ENCODE measurements at regions not wholly inside any gene's neighbourhood (a gene's known extent, or its start where the extent isn't known, plus 50 kb on each side); places are given as distances from the start of the nearest gene placed in this dataset.
"Not testable (repeated sequence)": the region's sequence is repeated elsewhere in the genome, so short reads cannot be mapped to it uniquely, and the experiment has no call there.

DNA sequence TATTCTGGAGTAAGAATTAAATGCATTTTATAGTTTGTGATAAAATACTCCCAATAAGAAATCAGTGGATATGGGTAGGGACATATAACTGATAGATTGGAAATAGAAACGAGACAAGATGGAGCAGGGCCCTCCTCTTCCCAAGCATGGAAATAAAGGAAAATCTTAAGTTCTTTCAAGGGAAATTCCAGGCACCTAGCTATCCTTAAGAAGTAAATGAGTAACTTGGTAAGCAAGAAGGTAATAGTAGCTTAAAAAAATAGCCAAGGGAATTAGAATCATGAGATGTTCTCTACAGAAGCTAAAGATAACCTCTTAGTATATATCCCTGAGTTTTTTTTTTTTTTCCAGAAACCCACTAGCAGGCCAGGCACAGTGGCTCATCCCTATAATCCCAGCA lies 105.5 kb upstream of the FAM3C start:
- TF ChIP-seq, protein P1, sequence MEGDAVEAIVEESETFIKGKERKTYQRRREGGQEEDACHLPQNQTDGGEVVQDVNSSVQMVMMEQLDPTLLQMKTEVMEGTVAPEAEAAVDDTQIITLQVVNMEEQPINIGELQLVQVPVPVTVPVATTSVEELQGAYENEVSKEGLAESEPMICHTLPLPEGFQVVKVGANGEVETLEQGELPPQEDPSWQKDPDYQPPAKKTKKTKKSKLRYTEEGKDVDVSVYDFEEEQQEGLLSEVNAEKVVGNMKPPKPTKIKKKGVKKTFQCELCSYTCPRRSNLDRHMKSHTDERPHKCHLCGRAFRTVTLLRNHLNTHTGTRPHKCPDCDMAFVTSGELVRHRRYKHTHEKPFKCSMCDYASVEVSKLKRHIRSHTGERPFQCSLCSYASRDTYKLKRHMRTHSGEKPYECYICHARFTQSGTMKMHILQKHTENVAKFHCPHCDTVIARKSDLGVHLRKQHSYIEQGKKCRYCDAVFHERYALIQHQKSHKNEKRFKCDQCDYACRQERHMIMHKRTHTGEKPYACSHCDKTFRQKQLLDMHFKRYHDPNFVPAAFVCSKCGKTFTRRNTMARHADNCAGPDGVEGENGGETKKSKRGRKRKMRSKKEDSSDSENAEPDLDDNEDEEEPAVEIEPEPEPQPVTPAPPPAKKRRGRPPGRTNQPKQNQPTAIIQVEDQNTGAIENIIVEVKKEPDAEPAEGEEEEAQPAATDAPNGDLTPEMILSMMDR (IDR thresholded peaks at IDR 0.05; ENCODE audit: unreplicated experiment), result no peak
- Mint-ChIP-seq H3K27me3 (ENCODE audit: unreplicated experiment) (peaks cover 2% of the 10 kb centered on the region), H3K4me1 (ENCODE audit: unreplicated experiment) (no peaks in the 10 kb centered on the region), H3K27ac (ENCODE audit: unreplicated experiment) (no peak overlapping the region), H3K36me3 (ENCODE audit: low read depth, unreplicated experiment) (peaks cover 17% of the 10 kb centered on the region), H3K4me3 (ENCODE audit: unreplicated experiment) (no peak overlapping the region), H3K9me3 (ENCODE audit: unreplicated experiment) (peaks cover 9% of the 10 kb centered on the region)
- no peak for DNase-seq (ENCODE audit: low spot score)

DNA sequence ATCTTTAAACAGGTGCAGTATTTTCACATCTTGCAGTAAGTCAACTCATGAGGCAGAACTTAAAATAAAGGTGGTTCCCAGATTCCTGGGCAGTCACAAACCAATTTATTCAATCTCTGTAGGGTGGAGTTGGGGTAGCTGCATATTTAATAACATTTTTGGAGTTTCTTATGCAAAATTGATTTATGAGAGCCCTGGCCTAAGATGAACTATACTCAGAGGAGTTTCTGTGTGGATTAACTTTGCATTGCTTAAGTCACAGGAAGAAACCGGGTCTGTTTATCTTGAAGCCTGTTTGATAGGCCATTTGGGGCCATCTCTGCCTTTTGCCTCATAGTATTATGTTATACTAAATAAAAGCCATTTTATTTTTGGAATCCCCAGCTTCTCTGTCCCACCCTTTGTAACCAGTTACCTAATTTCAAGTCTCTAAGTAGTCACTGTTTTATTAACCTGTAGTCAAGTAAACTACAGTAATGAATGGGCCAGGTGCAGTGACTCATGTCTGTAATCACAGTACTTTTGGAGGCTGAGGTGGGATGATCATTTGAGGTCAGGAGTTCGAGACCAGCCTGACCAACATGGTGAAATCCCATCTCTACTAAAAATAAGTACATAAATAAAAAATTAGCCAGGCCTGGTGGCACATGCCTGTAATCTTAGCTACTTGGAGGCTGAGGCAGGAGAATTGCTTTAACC lies 104.4 kb upstream of the FAM3C start:
- TF ChIP-seq, protein P1 (IDR thresholded peaks at IDR 0.05; ENCODE audit: unreplicated experiment), result no peak
- Mint-ChIP-seq H3K4me1 (ENCODE audit: unreplicated experiment) (no peaks in the 10 kb centered on the region), H3K4me3 (ENCODE audit: unreplicated experiment) (no peak overlapping the region), H3K27me3 (ENCODE audit: unreplicated experiment) (peaks cover 2% of the 10 kb centered on the region), H3K36me3 (ENCODE audit: low read depth, unreplicated experiment) (peaks cover 10% of the 10 kb centered on the region), H3K27ac (ENCODE audit: unreplicated experiment) (no peak overlapping the region), H3K9me3 (ENCODE audit: unreplicated experiment) (peaks cover 3% of the 10 kb centered on the region)
- DNase-seq (ENCODE audit: low spot score), result no peak

DNA sequence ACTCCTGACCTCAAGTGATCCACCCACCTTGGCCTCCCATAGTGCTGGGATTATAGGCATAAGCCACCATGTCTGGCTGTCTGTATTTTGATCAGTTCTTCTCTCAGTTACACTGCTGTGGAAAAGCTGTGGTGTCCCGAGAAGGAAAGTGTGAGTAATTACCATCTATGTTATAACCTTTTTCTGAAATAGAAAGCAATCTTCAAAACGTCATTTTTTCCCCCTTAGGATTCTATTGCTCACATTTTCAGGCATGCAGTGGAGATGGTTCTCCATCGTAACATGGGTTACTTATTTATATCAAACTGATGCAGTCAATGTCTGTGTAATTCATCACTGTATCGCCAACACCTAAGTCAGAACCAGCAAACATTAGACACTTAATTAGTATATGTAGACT lies 103.5 kb upstream of the FAM3C start:
- Mint-ChIP-seq H3K9me3 (ENCODE audit: unreplicated experiment) (no peaks in the 10 kb centered on the region), H3K27me3 (ENCODE audit: unreplicated experiment) (peaks cover 2% of the 10 kb centered on the region), H3K4me3 (ENCODE audit: unreplicated experiment) (no peak overlapping the region), H3K36me3 (ENCODE audit: low read depth, unreplicated experiment) (peaks cover 7% of the 10 kb centered on the region), H3K4me1 (ENCODE audit: unreplicated experiment) (no peaks in the 10 kb centered on the region), H3K27ac (ENCODE audit: unreplicated experiment) (no peak overlapping the region)
- DNase-seq (ENCODE audit: low spot score), result no peak
- TF ChIP-seq, protein P1 (IDR thresholded peaks at IDR 0.05; ENCODE audit: unreplicated experiment), result no peak

DNA sequence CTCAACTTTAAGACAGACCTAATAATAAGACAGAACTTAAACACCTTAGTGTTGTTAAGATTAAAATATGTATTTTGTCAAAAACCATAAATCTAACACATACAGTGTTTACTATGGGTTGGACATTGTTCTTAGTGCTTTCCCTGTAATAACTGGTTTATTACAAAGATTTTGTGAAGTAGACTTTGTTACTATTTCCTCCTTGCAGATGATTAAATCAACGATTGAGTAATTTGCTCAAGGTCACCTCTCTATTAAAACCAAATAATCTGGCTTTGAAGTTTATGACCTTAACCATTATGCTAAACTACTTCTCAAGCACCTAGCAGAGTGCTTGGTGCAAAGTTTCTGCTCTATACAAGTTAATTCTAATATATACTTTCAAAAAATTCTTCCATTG lies 102.7 kb upstream of the FAM3C start:
- no peak for DNase-seq (ENCODE audit: low spot score)
- no peaks in the 10 kb centered on the region for H3K4me1 Mint-ChIP-seq (ENCODE audit: unreplicated experiment)
- no peaks in the 10 kb centered on the region for H3K9me3 Mint-ChIP-seq (ENCODE audit: unreplicated experiment)
- H3K27ac Mint-ChIP-seq (ENCODE audit: unreplicated experiment), result no peak overlapping the region
- H3K4me3 Mint-ChIP-seq (ENCODE audit: unreplicated experiment), result no peak overlapping the region
- H3K27me3 Mint-ChIP-seq (ENCODE audit: unreplicated experiment), result peaks cover 2% of the 10 kb centered on the region
- TF ChIP-seq, protein P1 (IDR thresholded peaks at IDR 0.05; ENCODE audit: unreplicated experiment), result no peak
- H3K36me3 Mint-ChIP-seq (ENCODE audit: low read depth, unreplicated experiment), result peaks cover 5% of the 10 kb centered on the region

DNA sequence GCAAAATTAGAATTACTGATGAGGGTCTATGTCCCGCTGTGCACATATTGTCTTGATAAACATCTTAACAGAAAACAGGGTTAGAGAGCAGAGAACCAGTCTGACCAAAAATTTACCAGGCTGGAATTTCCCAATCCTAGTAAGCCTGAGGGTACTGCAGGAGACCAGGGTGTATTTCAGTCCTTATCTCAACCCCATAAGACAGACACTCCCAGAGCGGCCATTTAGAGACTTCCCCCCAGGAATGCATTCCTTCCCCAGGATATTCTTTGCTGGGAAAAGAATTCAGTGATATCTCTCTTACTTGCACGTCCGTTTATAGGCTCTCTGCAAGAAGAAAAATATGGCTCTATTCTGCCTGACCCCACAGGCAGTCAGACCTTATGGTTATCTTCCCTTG lies 101.4 kb upstream of the FAM3C start:
- H3K27ac Mint-ChIP-seq (ENCODE audit: unreplicated experiment); H3K36me3 Mint-ChIP-seq (ENCODE audit: low read depth, unreplicated experiment); H3K27me3 Mint-ChIP-seq (ENCODE audit: unreplicated experiment); DNase-seq (ENCODE audit: low spot score); H3K4me3 Mint-ChIP-seq (ENCODE audit: unreplicated experiment); H3K9me3 Mint-ChIP-seq (ENCODE audit: unreplicated experiment); H3K4me1 Mint-ChIP-seq (ENCODE audit: unreplicated experiment): not testable (repeated sequence)

Data from endothelial cell (in vitro differentiated cells).